Lung (tissue), 11 donors: ENCODE measurements at regions not wholly inside any gene's neighbourhood (a gene's known extent, or its start where the extent isn't known, plus 50 kb on each side); places are given as distances from the start of the nearest gene placed in this dataset.

Source experiments
- ATAC-seq: fragments of 200-7000 bp; cut with Tn5 transposase; one replicate; pipeline ENCODE4 v1.9.1; 2020; ENCODE audit warnings: moderate number of reproducible peaks; ENCODE audit not compliant: insufficient read depth, low FRiP score
- DNase-seq, 3 donors: peaks; one replicate each; pipeline ENCODE4 v3.0.0-alpha.2; 2013 to 2017
- H3K27ac ChIP-seq, 2 donors: one replicate each; pipeline ENCODE4 v1.5.1; 2013; ENCODE audit warnings: mild to moderate bottlenecking in 2 of 2, moderate library complexity in 2 of 2, control low read depth in 1 of 2, inconsistent platforms in 1 of 2, low read depth in 1 of 2, low read length in 1 of 2
- H3K27me3 ChIP-seq, 3 donors: one replicate each; pipeline ENCODE4 v1.5.1; 2013; ENCODE audit warnings: low read length in 2 of 3; ENCODE audit not compliant: control insufficient read depth in 3 of 3, insufficient read depth in 3 of 3
- H3K36me3 ChIP-seq, 4 donors: one replicate each; pipeline ENCODE4 v1.5.1; 2013; ENCODE audit warnings: low read length in 4 of 4, mild to moderate bottlenecking in 1 of 4, moderate library complexity in 1 of 4; ENCODE audit not compliant: control insufficient read depth in 4 of 4, insufficient read depth in 4 of 4
- H3K4me1 ChIP-seq, 5 donors: one replicate each; pipeline ENCODE4 v1.5.1; 2013; ENCODE audit warnings: low read length in 5 of 5, mild to moderate bottlenecking in 2 of 5, moderate library complexity in 1 of 5; ENCODE audit not compliant: control insufficient read depth in 5 of 5, insufficient read depth in 5 of 5
- H3K4me3 ChIP-seq: one replicate; pipeline ENCODE4 v1.5.1; 2013; ENCODE audit warnings: mild to moderate bottlenecking, control low read depth, moderate library complexity
- H3K9ac ChIP-seq, 2 donors: one replicate each; pipeline ENCODE4 v1.5.1; 2013; ENCODE audit warnings: low read length in 2 of 2, control low read depth in 1 of 2; ENCODE audit not compliant: insufficient read depth in 1 of 2
- H3K9me3 ChIP-seq, 4 donors: one replicate each; pipeline ENCODE4 v1.5.1; 2013; ENCODE audit warnings: low read length in 3 of 4, mild to moderate bottlenecking in 1 of 4, moderate library complexity in 1 of 4; ENCODE audit not compliant: control insufficient read depth in 4 of 4, insufficient read depth in 3 of 4
- WGBS, 2 donors: extraction: QIAGEN DNeasy Blood & Tissue Kit; methylation state at CpG; one replicate each; pipeline ENCODE4 v1.1.7; 2013; 5-methylcytosine and 5-hydroxymethylcytosine counted together
- TF ChIP-seq, protein P1 (sequence below): IDR thresholded peaks from 2 replicates; pipeline ENCODE4 v1.5.1; 2012; ENCODE audit warnings: mild to moderate bottlenecking; ENCODE audit errors: control extremely low read depth, extremely low read depth
- donor health status: control.
- donor health status: control.
- donor health status: Bipolar disorder and iron deficiency.
- donor health status: healthy.
- donor health status: DM: yes; HTN: yes; CAD: no.

- DNase-seq (peak in 1 of 3 donors; percentile 12), ATAC-seq (no peak)
- WGBS, 2 donors, result 67 to 88% methylated on average over 4 of the region's 4 CpGs
- no peaks in the 10 kb centered on the region for H3K9me3 ChIP-seq
- H3K27me3 ChIP-seq, result no peaks in the 10 kb centered on the region
- TF ChIP-seq, protein P1, sequence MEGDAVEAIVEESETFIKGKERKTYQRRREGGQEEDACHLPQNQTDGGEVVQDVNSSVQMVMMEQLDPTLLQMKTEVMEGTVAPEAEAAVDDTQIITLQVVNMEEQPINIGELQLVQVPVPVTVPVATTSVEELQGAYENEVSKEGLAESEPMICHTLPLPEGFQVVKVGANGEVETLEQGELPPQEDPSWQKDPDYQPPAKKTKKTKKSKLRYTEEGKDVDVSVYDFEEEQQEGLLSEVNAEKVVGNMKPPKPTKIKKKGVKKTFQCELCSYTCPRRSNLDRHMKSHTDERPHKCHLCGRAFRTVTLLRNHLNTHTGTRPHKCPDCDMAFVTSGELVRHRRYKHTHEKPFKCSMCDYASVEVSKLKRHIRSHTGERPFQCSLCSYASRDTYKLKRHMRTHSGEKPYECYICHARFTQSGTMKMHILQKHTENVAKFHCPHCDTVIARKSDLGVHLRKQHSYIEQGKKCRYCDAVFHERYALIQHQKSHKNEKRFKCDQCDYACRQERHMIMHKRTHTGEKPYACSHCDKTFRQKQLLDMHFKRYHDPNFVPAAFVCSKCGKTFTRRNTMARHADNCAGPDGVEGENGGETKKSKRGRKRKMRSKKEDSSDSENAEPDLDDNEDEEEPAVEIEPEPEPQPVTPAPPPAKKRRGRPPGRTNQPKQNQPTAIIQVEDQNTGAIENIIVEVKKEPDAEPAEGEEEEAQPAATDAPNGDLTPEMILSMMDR, result no peak
- H3K9ac ChIP-seq, result no peak overlapping the region
- H3K4me1 ChIP-seq, result peaks cover 0 to 24% (median 3%) of the 10 kb centered on the region in 5 donors
- H3K4me3 ChIP-seq, result no peak overlapping the region
- no peaks in the 10 kb centered on the region for H3K36me3 ChIP-seq
- H3K27ac ChIP-seq, result no peak overlapping the region
Observed at GRCh38 chr5:74952406-74952805, 86.2 kb upstream of the FAM169A start.

GRCh38 chr5:74951865-74952264 is 85.7 kb upstream of the FAM169A start:
- H3K9me3 ChIP-seq, result no peaks in the 10 kb centered on the region
- peak in 1 of 3 donors; percentile 12 for DNase-seq
- no peaks in the 10 kb centered on the region for H3K36me3 ChIP-seq
- H3K4me3 ChIP-seq, result no peak overlapping the region
- H3K27ac ChIP-seq, result no peak overlapping the region
- H3K9ac ChIP-seq, result no peak overlapping the region
- TF ChIP-seq, protein P1, result no peak
- peaks cover 0 to 24% (median 3%) of the 10 kb centered on the region in 5 donors for H3K4me1 ChIP-seq
- no peaks in the 10 kb centered on the region for H3K27me3 ChIP-seq
- ATAC-seq, result no peak

DNA sequence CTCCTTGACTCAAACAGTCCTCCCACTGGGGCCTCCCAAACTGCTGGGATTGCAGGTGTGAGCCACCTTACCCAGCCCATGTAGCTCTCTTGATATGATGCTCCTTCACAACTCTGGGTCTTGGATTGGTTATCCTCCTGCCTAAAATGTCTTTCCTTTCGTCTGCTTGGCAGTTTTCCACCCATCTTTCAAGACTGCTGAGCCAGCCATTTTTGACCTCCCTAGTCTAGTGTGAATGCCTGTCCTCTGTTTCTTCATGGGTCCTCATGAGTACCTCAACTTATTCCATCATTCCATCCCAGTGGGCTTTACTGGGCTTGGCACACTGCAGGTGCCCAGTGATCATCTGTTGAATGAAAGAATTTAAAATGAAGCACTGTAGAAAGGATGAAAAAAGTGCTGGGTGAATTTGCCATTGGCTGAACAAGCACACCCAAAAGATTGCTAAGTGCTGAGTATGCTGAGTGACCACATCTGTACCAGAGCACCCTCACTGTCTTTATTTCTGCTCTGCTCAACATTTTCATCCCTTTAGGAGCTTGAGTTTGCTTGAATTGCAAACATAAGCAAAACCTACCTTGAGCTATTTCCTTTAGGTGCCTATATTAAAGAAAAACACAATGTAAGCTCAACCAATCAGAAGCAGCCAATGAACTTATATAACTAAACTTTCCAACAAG is 84.8 kb upstream of the FAM169A start:
- no peaks in the 10 kb centered on the region for H3K36me3 ChIP-seq
- DNase-seq, result no peak
- no peak overlapping the region for H3K9ac ChIP-seq
- H3K9me3 ChIP-seq, result no peaks in the 10 kb centered on the region
- H3K27ac ChIP-seq, result no peak overlapping the region
- H3K4me3 ChIP-seq, result no peak overlapping the region
- TF ChIP-seq, protein P1, result no peak
- H3K27me3 ChIP-seq, result no peaks in the 10 kb centered on the region
- ATAC-seq, result no peak
- 84 to 88% methylated on average over 1 of the region's 1 CpG for WGBS, 2 donors
- H3K4me1 ChIP-seq, result peaks cover 0 to 24% (median 3%) of the 10 kb centered on the region in 5 donors

DNA sequence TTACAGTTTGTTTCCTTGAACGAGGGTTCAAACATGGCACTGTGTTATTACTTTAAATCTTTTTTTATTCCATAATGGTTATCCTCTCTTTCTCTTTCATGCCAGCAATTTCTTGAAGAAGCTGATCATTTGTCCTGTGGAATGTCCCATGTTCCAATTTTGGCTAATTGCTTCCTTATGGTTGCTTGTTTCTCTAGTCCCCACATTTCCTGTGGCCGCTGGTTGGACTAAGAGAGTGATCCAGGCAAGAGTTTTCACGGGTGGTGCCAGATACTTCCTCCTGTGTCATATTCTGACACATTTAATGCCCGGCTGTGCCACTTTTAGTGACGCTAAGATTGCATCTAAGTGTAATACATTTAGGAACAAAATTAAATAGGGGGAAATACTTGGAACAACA is 83.8 kb upstream of the FAM169A start:
- no peak overlapping the region for H3K9ac ChIP-seq
- DNase-seq (no peak), ATAC-seq (no peak)
- peaks cover 0 to 24% (median 3%) of the 10 kb centered on the region in 5 donors for H3K4me1 ChIP-seq
- no peak overlapping the region for H3K4me3 ChIP-seq
- H3K27ac ChIP-seq, result no peak overlapping the region
- H3K36me3 ChIP-seq, result no peaks in the 10 kb centered on the region
- 44 to 52% methylated on average over 5 of the region's 5 CpGs for WGBS, 2 donors
- H3K9me3 ChIP-seq, result no peaks in the 10 kb centered on the region
- no peaks in the 10 kb centered on the region for H3K27me3 ChIP-seq
- TF ChIP-seq, protein P1, result no peak
